Mesendoderm (in vitro differentiated cells): ENCODE measurements at regions not wholly inside any gene's neighbourhood (a gene's known extent, or its start where the extent isn't known, plus 50 kb on each side); places are given as distances from the start of the nearest gene placed in this dataset.

Source experiments
- DNase-seq: peaks from one replicate; pipeline ENCODE4 v3.0.0; 2013
- H2AK5ac ChIP-seq: 2 replicates; pipeline ENCODE4 v1.6.1; 2013; ENCODE audit warnings: low read length, inconsistent platforms
- H2BK120ac ChIP-seq: 2 replicates; pipeline ENCODE4 v1.6.1; 2013; ENCODE audit warnings: low read depth, mild to moderate bottlenecking, low read length, moderate library complexity, mixed read lengths
- H2BK15ac ChIP-seq: replicated peaks from 2 replicates; pipeline ENCODE4 v1.6.1; 2013; ENCODE audit warnings: low read depth, mild to moderate bottlenecking, moderate library complexity
- H2BK5ac ChIP-seq: 2 replicates; pipeline ENCODE4 v1.6.1; 2013; ENCODE audit warnings: low read length, inconsistent platforms
- H3K18ac ChIP-seq: 2 replicates; pipeline ENCODE4 v1.6.1; 2013; ENCODE audit warnings: mild to moderate bottlenecking, low read length, mixed read lengths
- H3K23ac ChIP-seq: one replicate; pipeline ENCODE4 v1.6.1; 2013; ENCODE audit warnings: low read length
- H3K27ac ChIP-seq: 2 replicates; pipeline ENCODE4 v1.5.1; 2013; ENCODE audit warnings: low read depth, mild to moderate bottlenecking, inconsistent platforms, low read length, moderate library complexity
- H3K27me3 ChIP-seq: 2 replicates; pipeline ENCODE4 v1.6.1; 2013; ENCODE audit warnings: low read length, control low read depth, mild to moderate bottlenecking, inconsistent platforms; ENCODE audit not compliant: insufficient read depth, poor library complexity
- H3K36me3 ChIP-seq: 2 replicates; pipeline ENCODE4 v1.6.1; 2013; ENCODE audit warnings: low read length, inconsistent platforms; ENCODE audit not compliant: control insufficient read depth, insufficient read depth
- H3K4ac ChIP-seq: one replicate; pipeline ENCODE4 v1.6.1; 2013; ENCODE audit warnings: low read depth, mild to moderate bottlenecking, low read length, moderate library complexity
- H3K4me1 ChIP-seq: 2 replicates; pipeline ENCODE4 v1.6.1; 2013; ENCODE audit warnings: low read depth, low read length, inconsistent platforms; ENCODE audit not compliant: control insufficient read depth
- H3K4me2 ChIP-seq: 2 replicates; pipeline ENCODE4 v1.6.1; 2013; ENCODE audit warnings: low read length
- H3K4me3 ChIP-seq: 2 replicates; pipeline ENCODE4 v1.5.1; 2013; ENCODE audit warnings: mild to moderate bottlenecking, low read length
- H3K56ac ChIP-seq: one replicate; pipeline ENCODE4 v1.6.1; 2013; ENCODE audit warnings: low read length
- H3K79me1 ChIP-seq: 2 replicates; pipeline ENCODE4 v1.6.1; 2013; ENCODE audit warnings: low read length, inconsistent platforms
- H3K79me2 ChIP-seq: 2 replicates; pipeline ENCODE4 v1.6.1; 2013; ENCODE audit warnings: mild to moderate bottlenecking, low read length; ENCODE audit not compliant: control insufficient read depth, insufficient read depth
- H3K9ac ChIP-seq: 2 replicates; pipeline ENCODE4 v1.6.1; 2013; ENCODE audit warnings: low read length, inconsistent platforms
- H4K5ac ChIP-seq: one replicate; pipeline ENCODE4 v1.6.1; 2013; ENCODE audit warnings: low read length
- H4K8ac ChIP-seq: one replicate; pipeline ENCODE4 v1.6.1; 2013; ENCODE audit warnings: low read depth, mild to moderate bottlenecking, control low read depth, low read length, moderate library complexity
- WGBS: extraction: QIAGEN DNeasy Blood & Tissue Kit; methylation state at CpG from one replicate; pipeline ENCODE4 v1.1.7; 2013; ENCODE audit warnings: low lambda C conversion rate, missing lambda C conversion rate; ENCODE audit not compliant: insufficient coverage; ENCODE audit errors: extremely low coverage; 5-methylcytosine and 5-hydroxymethylcytosine counted together

GRCh38 chr2:195450552-195451113 is 206.4 kb upstream of the SLC39A10 start:
- no peak overlapping the region for H3K4me3 ChIP-seq
- no peak overlapping the region for H4K8ac ChIP-seq
- WGBS = no CpG with 5 or more reads among the region's 3 CpGs
- H3K18ac ChIP-seq = no peak overlapping the region
- no peak overlapping the region for H3K4ac ChIP-seq
- H3K27me3 ChIP-seq = no peaks in the 10 kb centered on the region
- no peak overlapping the region for H2BK5ac ChIP-seq
- no peak overlapping the region for H3K56ac ChIP-seq
- no peaks in the 10 kb centered on the region for H3K4me1 ChIP-seq
- DNase-seq = no peak
- H3K9ac ChIP-seq = no peak overlapping the region
- H3K23ac ChIP-seq = no peak overlapping the region
- no peak overlapping the region for H4K5ac ChIP-seq
- no peak overlapping the region for H2BK15ac ChIP-seq
- no peaks in the 10 kb centered on the region for H3K79me1 ChIP-seq
- no peak overlapping the region for H3K27ac ChIP-seq
- H3K79me2 ChIP-seq = no peaks in the 10 kb centered on the region
- H2BK120ac ChIP-seq = no peak overlapping the region
- no peak overlapping the region for H2AK5ac ChIP-seq
- no peak overlapping the region for H3K4me2 ChIP-seq
- no peaks in the 10 kb centered on the region for H3K36me3 ChIP-seq

- no CpG with 5 or more reads among the region's 5 CpGs for WGBS
- H3K18ac ChIP-seq = no peak overlapping the region
- DNase-seq = no peak
- no peak overlapping the region for H3K9ac ChIP-seq
- H2AK5ac ChIP-seq = no peak overlapping the region
- H3K4me1 ChIP-seq = no peaks in the 10 kb centered on the region
- H3K36me3 ChIP-seq = no peaks in the 10 kb centered on the region
- H2BK120ac ChIP-seq = no peak overlapping the region
- H3K79me1 ChIP-seq = no peaks in the 10 kb centered on the region
- H3K4ac ChIP-seq = no peak overlapping the region
- no peak overlapping the region for H3K23ac ChIP-seq
- no peak overlapping the region for H3K27ac ChIP-seq
- no peak overlapping the region for H3K4me3 ChIP-seq
- H2BK5ac ChIP-seq = no peak overlapping the region
- H2BK15ac ChIP-seq = no peak overlapping the region
- H3K79me2 ChIP-seq = no peaks in the 10 kb centered on the region
- H4K5ac ChIP-seq = no peak overlapping the region
- no peak overlapping the region for H3K4me2 ChIP-seq
- H4K8ac ChIP-seq = no peak overlapping the region
- H3K27me3 ChIP-seq = no peaks in the 10 kb centered on the region
- no peak overlapping the region for H3K56ac ChIP-seq
Observed at GRCh38 chr2:195447323-195447975, 209.6 kb upstream of the SLC39A10 start.

DNA sequence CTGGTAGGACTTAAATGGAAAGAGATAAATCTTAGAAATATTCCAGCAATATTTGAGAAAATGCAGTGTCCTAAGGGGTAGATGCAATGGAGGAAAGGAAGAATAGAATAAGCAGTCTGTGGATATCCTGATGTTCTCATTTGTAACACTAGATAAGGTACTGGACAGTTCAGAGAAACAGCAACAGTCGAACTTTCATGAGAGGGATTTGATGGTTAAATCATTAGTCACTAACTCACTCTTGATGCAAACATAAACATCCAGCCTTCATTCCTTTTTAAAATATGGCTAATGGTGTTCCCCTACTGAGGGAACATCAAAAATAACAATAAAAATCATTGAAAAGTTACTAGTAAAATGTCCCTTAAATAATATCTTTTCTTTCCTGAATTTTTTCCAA is 211.4 kb upstream of the SLC39A10 start:
- Histone ChIP-seq H3K4me1 (no peaks in the 10 kb centered on the region), H3K36me3 (no peaks in the 10 kb centered on the region), H2BK5ac (no peak overlapping the region), H3K79me1 (no peaks in the 10 kb centered on the region), H3K56ac (no peak overlapping the region), H3K23ac (no peak overlapping the region), H3K18ac (no peak overlapping the region), H3K27ac (no peak overlapping the region), H3K4ac (no peak overlapping the region), H3K27me3 (no peaks in the 10 kb centered on the region), H3K4me2 (no peak overlapping the region), H2BK120ac (no peak overlapping the region), H4K8ac (no peak overlapping the region), H4K5ac (no peak overlapping the region), H3K4me3 (no peak overlapping the region), H2BK15ac (no peak overlapping the region), H3K79me2 (no peaks in the 10 kb centered on the region), H2AK5ac (no peak overlapping the region), H3K9ac (no peak overlapping the region)
- DNase-seq = no peak
- WGBS = no CpG with 5 or more reads among the region's 1 CpG

DNA sequence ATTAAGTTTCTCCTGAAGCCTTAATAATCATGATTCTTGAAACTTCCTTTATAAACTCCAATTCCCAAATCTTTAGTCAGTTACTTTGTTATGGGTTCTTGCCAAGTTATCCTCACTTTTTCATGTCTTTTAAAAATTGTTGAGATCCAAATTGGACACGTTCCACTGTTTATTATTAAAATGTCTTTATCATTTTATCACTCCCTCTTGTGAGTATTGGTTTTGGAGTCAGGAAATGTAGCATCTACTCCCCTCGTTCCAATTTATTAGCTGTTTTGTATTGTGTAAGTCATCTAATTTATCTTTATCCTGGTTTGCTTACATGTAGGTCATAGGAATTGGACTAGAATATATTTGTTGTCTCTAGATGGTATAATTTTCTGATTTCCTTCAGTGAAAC is 213.1 kb upstream of the SLC39A10 start:
- no peak overlapping the region for H2BK5ac ChIP-seq
- H3K56ac ChIP-seq = no peak overlapping the region
- no peak overlapping the region for H2AK5ac ChIP-seq
- H3K18ac ChIP-seq = no peak overlapping the region
- H3K9ac ChIP-seq = no peak overlapping the region
- no CpG with 5 or more reads among the region's 2 CpGs for WGBS
- no peaks in the 10 kb centered on the region for H3K27me3 ChIP-seq
- H3K27ac ChIP-seq = no peak overlapping the region
- DNase-seq = no peak
- no peaks in the 10 kb centered on the region for H3K4me1 ChIP-seq
- no peak overlapping the region for H4K5ac ChIP-seq
- H3K79me1 ChIP-seq = no peaks in the 10 kb centered on the region
- H2BK120ac ChIP-seq = no peak overlapping the region
- H3K4me3 ChIP-seq = no peak overlapping the region
- no peaks in the 10 kb centered on the region for H3K79me2 ChIP-seq
- no peak overlapping the region for H2BK15ac ChIP-seq
- no peak overlapping the region for H4K8ac ChIP-seq
- no peaks in the 10 kb centered on the region for H3K36me3 ChIP-seq
- no peak overlapping the region for H3K4ac ChIP-seq
- H3K4me2 ChIP-seq = no peak overlapping the region
- H3K23ac ChIP-seq = no peak overlapping the region

- no peaks in the 10 kb centered on the region for H3K4me1 ChIP-seq
- no peak overlapping the region for H3K4ac ChIP-seq
- no peak overlapping the region for H3K56ac ChIP-seq
- no peaks in the 10 kb centered on the region for H3K79me2 ChIP-seq
- H4K8ac ChIP-seq = no peak overlapping the region
- DNase-seq = peak; percentile 60
- no peak overlapping the region for H2BK15ac ChIP-seq
- no peak overlapping the region for H3K18ac ChIP-seq
- no peak overlapping the region for H3K9ac ChIP-seq
- H4K5ac ChIP-seq = no peak overlapping the region
- no peak overlapping the region for H3K23ac ChIP-seq
- H2BK5ac ChIP-seq = no peak overlapping the region
- H2AK5ac ChIP-seq = no peak overlapping the region
- no CpG with 5 or more reads among the region's 3 CpGs for WGBS
- H3K4me2 ChIP-seq = no peak overlapping the region
- no peaks in the 10 kb centered on the region for H3K27me3 ChIP-seq
- no peaks in the 10 kb centered on the region for H3K36me3 ChIP-seq
- no peaks in the 10 kb centered on the region for H3K79me1 ChIP-seq
- H3K4me3 ChIP-seq = no peak overlapping the region
- no peak overlapping the region for H2BK120ac ChIP-seq
- H3K27ac ChIP-seq = no peak overlapping the region
Observed at GRCh38 chr2:195442458-195443175, 214.4 kb upstream of the SLC39A10 start.
